ENCODE measurements at regions not wholly inside any gene's neighbourhood (a gene's known extent, or its start where the extent isn't known, plus 50 kb on each side); places are given as distances from the start of the nearest gene placed in this dataset.
A peak's percentile ranks its signal among the peaks of the same experiment; 100 is the strongest.
"Not testable (repeated sequence)": the region's sequence is repeated elsewhere in the genome, so short reads cannot be mapped to it uniquely, and the experiment has no call there.

GRCh38 chr4:189653130-189653653 is 287.5 kb upstream of the FRG1 start:
- not testable (repeated sequence) for DNase-seq

GRCh38 chr4:189653983-189654382 is 286.7 kb upstream of the FRG1 start:
- DNase-seq = not testable (repeated sequence)

GRCh38 chr4:189654396-189654795 is 286.3 kb upstream of the FRG1 start:
- DNase-seq = not testable (repeated sequence)

- not testable (repeated sequence) for DNase-seq
Observed at GRCh38 chr4:189655817-189656216, 284.9 kb upstream of the FRG1 start.

GRCh38 chr4:189656641-189657040 is 284.0 kb upstream of the FRG1 start:
- DNase-seq = no peak

GRCh38 chr4:189658259-189658658 is 282.4 kb upstream of the FRG1 start:
- DNase-seq = not testable (repeated sequence)

- not testable (repeated sequence) for DNase-seq
Observed at GRCh38 chr4:189658831-189659230, 281.8 kb upstream of the FRG1 start.

GRCh38 chr4:189659287-189659686 is 281.4 kb upstream of the FRG1 start:
- DNase-seq = no peak

- DNase-seq = no peak
Observed at GRCh38 chr4:189660722-189661360, 279.8 kb upstream of the FRG1 start.

GRCh38 chr4:189664693-189665250 is 275.9 kb upstream of the FRG1 start:
- no peak for DNase-seq

- DNase-seq = not testable (repeated sequence)
Observed at GRCh38 chr4:189665712-189666305, 274.9 kb upstream of the FRG1 start.

GRCh38 chr4:189667386-189667785 is 273.3 kb upstream of the FRG1 start:
- not testable (repeated sequence) for DNase-seq

GRCh38 chr4:189697675-189698245 is 242.9 kb upstream of the FRG1 start:
- DNase-seq = not testable (repeated sequence)

- DNase-seq = not testable (repeated sequence)
Observed at GRCh38 chr4:189703000-189703399, 237.7 kb upstream of the FRG1 start.

- DNase-seq = not testable (repeated sequence)
Observed at GRCh38 chr4:189706821-189707220, 233.9 kb upstream of the FRG1 start.

- not testable (repeated sequence) for DNase-seq
Observed at GRCh38 chr4:189707227-189707626, 233.4 kb upstream of the FRG1 start.

GRCh38 chr4:189711956-189712355 is 228.7 kb upstream of the FRG1 start:
- not testable (repeated sequence) for DNase-seq

GRCh38 chr4:189721016-189721993 is 219.4 kb upstream of the FRG1 start:
- DNase-seq = not testable (repeated sequence)

- peak; percentile 15 for DNase-seq
Observed at GRCh38 chr4:189722324-189723003, 218.2 kb upstream of the FRG1 start.

- not testable (repeated sequence) for DNase-seq
Observed at GRCh38 chr4:189727982-189728638, 212.6 kb upstream of the FRG1 start.

- DNase-seq = not testable (repeated sequence)
Observed at GRCh38 chr4:189731989-189732388, 208.7 kb upstream of the FRG1 start.
